ENCODE measurements at regions not wholly inside any gene's neighbourhood (a gene's known extent, or its start where the extent isn't known, plus 50 kb on each side); places are given as distances from the start of the nearest gene placed in this dataset.

- TF ChIP-seq CTCF (IDR thresholded peaks at IDR 0.05) (no peak), POLR2A (IDR thresholded peaks at IDR 0.05) (no peak)
These were observed 51.1 kb upstream of the UNC5C start for GRCh38 chr4:95599777-95600400.

Data from breast epithelium (tissue), 3 donors.